Vagina (tissue), 2 donors: ENCODE measurements at regions not wholly inside any gene's neighbourhood (a gene's known extent, or its start where the extent isn't known, plus 50 kb on each side); places are given as distances from the start of the nearest gene placed in this dataset.

ENCODE experiments used
- POLR2A ChIP-seq, 2 donors: fragments of 450-650 bp; IDR thresholded peaks; one replicate each; pipeline ENCODE4 v1.6.1; 2017; ENCODE audit warnings: antibody characterized with exemption in 2 of 2, mild to moderate bottlenecking in 2 of 2, moderate library complexity in 2 of 2
- TF ChIP-seq, protein P1 (sequence below), 3 experiments: fragments of 450-650 bp in 2 of 3; fragments of 200-600 bp in 1 of 3; sonication (generic) in 1 of 3; IDR thresholded peaks; one replicate each; pipeline ENCODE4 v1.5.1; 2017 to 2019; ENCODE audit warnings: antibody characterized with exemption in 3 of 3, mild to moderate bottlenecking in 2 of 3, moderate library complexity in 2 of 3

- TF ChIP-seq, protein P1, sequence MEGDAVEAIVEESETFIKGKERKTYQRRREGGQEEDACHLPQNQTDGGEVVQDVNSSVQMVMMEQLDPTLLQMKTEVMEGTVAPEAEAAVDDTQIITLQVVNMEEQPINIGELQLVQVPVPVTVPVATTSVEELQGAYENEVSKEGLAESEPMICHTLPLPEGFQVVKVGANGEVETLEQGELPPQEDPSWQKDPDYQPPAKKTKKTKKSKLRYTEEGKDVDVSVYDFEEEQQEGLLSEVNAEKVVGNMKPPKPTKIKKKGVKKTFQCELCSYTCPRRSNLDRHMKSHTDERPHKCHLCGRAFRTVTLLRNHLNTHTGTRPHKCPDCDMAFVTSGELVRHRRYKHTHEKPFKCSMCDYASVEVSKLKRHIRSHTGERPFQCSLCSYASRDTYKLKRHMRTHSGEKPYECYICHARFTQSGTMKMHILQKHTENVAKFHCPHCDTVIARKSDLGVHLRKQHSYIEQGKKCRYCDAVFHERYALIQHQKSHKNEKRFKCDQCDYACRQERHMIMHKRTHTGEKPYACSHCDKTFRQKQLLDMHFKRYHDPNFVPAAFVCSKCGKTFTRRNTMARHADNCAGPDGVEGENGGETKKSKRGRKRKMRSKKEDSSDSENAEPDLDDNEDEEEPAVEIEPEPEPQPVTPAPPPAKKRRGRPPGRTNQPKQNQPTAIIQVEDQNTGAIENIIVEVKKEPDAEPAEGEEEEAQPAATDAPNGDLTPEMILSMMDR (IDR thresholded peaks at IDR 0.05) = no peak
- no peak for TF ChIP-seq POLR2A (IDR thresholded peaks at IDR 0.05)
These were observed 119.0 kb upstream of the MGAT5 start for GRCh38 chr2:134134827-134135226.
